Gastroesophageal sphincter (tissue), 4 donors: ENCODE measurements at regions not wholly inside any gene's neighbourhood (a gene's known extent, or its start where the extent isn't known, plus 50 kb on each side); places are given as distances from the start of the nearest gene placed in this dataset.

Experiments used
- ATAC-seq: fragments of 150-250 bp; one replicate; pipeline ENCODE4 v1.9.1; 2016; ENCODE audit warnings: mild to moderate bottlenecking, moderate library complexity
- H3K27ac ChIP-seq, 4 donors: fragments of 200-600 bp; sonication (generic) in 3 of 4; 1 replicate in 3 of 4; 2 replicates in 1 of 4; pipeline ENCODE4 v1.5.1; 2016 to 2019
- H3K27me3 ChIP-seq: fragments of 200-600 bp; sonication (generic); one replicate; pipeline ENCODE4 v1.5.1; 2019
- H3K36me3 ChIP-seq, 2 donors: fragments of 200-600 bp; sonication (generic); one replicate each; pipeline ENCODE4 v1.5.1; 2019; ENCODE audit warnings: control low read depth in 1 of 2
- H3K4me1 ChIP-seq, 3 donors: fragments of 200-600 bp; sonication (generic); 1 replicate in 2 of 3; 2 replicates in 1 of 3; pipeline ENCODE4 v1.5.1; 2016 to 2019; ENCODE audit warnings: control low read depth in 2 of 3
- H3K4me3 ChIP-seq, 2 donors: fragments of 200-600 bp; sonication (generic); one replicate each; pipeline ENCODE4 v1.5.1; 2019; ENCODE audit warnings: mild to moderate bottlenecking in 1 of 2, moderate library complexity in 1 of 2
- H3K9me3 ChIP-seq, 3 donors: fragments of 200-600 bp; sonication (generic); one replicate each; pipeline ENCODE4 v1.5.1; 2017 to 2019; ENCODE audit warnings: control low read depth in 2 of 3
- CTCF ChIP-seq, 4 experiments: fragments of 200-600 bp in 2 of 4; fragments of 450-650 bp in 2 of 4; sonication (generic) in 1 of 4; IDR thresholded peaks; one replicate each; pipeline ENCODE4 v1.5.1; 2017 to 2019; ENCODE audit warnings: antibody characterized with exemption in 4 of 4, mild to moderate bottlenecking in 2 of 4, moderate library complexity in 2 of 4
- EP300 ChIP-seq: sonication (generic); formaldehyde crosslinking; IDR thresholded peaks from one replicate; pipeline ENCODE4 v1.6.1; 2017; ENCODE audit warnings: antibody characterized with exemption, mild to moderate bottlenecking
- POLR2A ChIP-seq, 2 donors: fragments of 450-650 bp; IDR thresholded peaks; one replicate each; pipeline ENCODE4 v1.6.1; 2017; ENCODE audit warnings: antibody characterized with exemption in 2 of 2, mild to moderate bottlenecking in 2 of 2, moderate library complexity in 1 of 2
- POLR2AphosphoS5 ChIP-seq: sonication (generic); formaldehyde crosslinking; IDR thresholded peaks from one replicate; pipeline ENCODE4 v1.6.1; 2017; ENCODE audit warnings: antibody characterized with exemption
- WGBS, 2 donors: methylation state at CpG; one replicate each; pipeline ENCODE4 v1.1.5; 2018; ENCODE audit warnings: low coverage in 1 of 2; 5-methylcytosine and 5-hydroxymethylcytosine counted together

DNA sequence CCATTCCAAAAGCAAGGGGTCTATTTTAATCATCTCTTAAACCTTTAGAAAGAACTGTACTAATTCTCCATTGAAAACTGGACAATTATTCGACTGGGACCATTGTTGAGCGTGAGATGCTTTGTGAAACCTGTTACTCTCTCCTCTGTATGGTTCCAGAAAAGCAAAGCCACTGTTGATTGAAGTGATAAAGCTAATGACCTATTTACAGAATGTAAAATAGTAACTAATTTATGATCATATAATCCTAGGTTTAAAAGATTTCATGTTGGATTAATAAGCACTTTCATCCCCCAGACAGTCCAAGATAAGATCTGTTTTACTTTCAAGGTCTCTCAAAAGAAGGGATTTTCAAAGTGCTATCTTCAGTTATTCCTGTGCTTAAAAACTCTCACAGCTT lies 614.5 kb downstream of the TMA16 start:
- Histone ChIP-seq H3K4me1 (no peaks in the 10 kb centered on the region), H3K9me3 (no peaks in the 10 kb centered on the region), H3K36me3 (no peaks in the 10 kb centered on the region), H3K27me3 (no peaks in the 10 kb centered on the region), H3K27ac (no peak overlapping the region), H3K4me3 (no peak overlapping the region)
- 63 to 69% methylated on average over 2 of the region's 2 CpGs for WGBS, 2 donors
- ATAC-seq, result no peak
- no peak for TF ChIP-seq EP300
- no peak for TF ChIP-seq POLR2AphosphoS5
- TF ChIP-seq CTCF (IDR thresholded peaks at IDR 0.05), result no peak
- no peak for TF ChIP-seq POLR2A (IDR thresholded peaks at IDR 0.05)

GRCh38 chr4:164109503-164109902 lies 615.0 kb downstream of the TMA16 start:
- no peaks in the 10 kb centered on the region for H3K27me3 ChIP-seq
- no peak overlapping the region for H3K27ac ChIP-seq
- no peak overlapping the region for H3K4me3 ChIP-seq
- 71 to 100% methylated on average over 3 to 4 of the region's 4 CpGs for WGBS, 2 donors
- no peak for ATAC-seq
- TF ChIP-seq CTCF (IDR thresholded peaks at IDR 0.05) (no peak), POLR2AphosphoS5 (no peak), POLR2A (IDR thresholded peaks at IDR 0.05) (no peak)
- no peaks in the 10 kb centered on the region for H3K36me3 ChIP-seq
- no peaks in the 10 kb centered on the region for H3K4me1 ChIP-seq
- no peaks in the 10 kb centered on the region for H3K9me3 ChIP-seq

DNA sequence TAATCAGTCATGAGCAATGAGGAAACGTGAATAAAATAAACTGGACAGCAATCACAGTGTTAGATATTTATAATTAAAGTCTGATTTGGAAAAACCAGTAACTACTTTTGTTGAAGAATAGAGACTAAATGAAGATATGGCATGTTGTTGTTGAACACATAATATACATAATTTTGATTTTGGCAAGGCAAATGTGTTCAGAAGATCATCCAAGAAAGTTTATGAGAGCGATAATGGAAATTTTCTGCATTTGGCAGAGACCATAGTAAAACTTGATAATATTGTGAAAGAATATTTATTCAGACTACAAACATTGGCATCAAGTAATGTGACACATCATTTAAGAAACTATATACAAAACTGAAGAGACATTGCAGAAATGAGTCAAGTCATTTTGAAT lies 620.7 kb downstream of the TMA16 start:
- Histone ChIP-seq H3K27me3 (no peaks in the 10 kb centered on the region), H3K27ac (no peak overlapping the region), H3K9me3 (no peaks in the 10 kb centered on the region), H3K4me1 (no peaks in the 10 kb centered on the region), H3K36me3 (no peaks in the 10 kb centered on the region), H3K4me3 (no peak overlapping the region)
- WGBS, 2 donors, result 13 to 31% methylated on average over 2 of the region's 2 CpGs
- no peak for ATAC-seq
- TF ChIP-seq POLR2A (IDR thresholded peaks at IDR 0.05) (no peak), EP300 (no peak), CTCF (IDR thresholded peaks at IDR 0.05) (no peak), POLR2AphosphoS5 (no peak)

DNA sequence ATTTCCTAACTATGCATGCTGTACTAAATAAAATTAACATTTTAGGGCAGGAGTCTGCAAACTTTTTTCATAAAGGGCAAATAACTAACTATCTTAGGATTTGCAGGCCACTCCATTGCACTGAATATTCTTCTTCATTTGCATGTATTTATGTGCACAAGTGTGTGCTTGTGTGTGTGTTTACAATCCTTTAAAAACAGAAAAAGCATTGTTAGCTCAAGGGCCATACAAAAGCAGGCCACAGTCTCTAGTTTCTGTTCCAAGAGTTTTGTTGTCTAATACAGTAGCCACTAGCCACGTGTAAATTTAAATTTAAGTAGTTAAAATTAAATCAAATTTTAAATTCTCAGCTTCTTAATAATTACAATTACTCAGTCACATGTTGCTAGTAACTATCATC lies 621.8 kb downstream of the TMA16 start:
- no peak overlapping the region for H3K4me3 ChIP-seq
- H3K4me1 ChIP-seq, result no peaks in the 10 kb centered on the region
- TF ChIP-seq POLR2AphosphoS5, result no peak
- TF ChIP-seq EP300, result no peak
- TF ChIP-seq POLR2A (IDR thresholded peaks at IDR 0.05), result no peak
- no peak for TF ChIP-seq CTCF (IDR thresholded peaks at IDR 0.05)
- no peaks in the 10 kb centered on the region for H3K9me3 ChIP-seq
- no peak overlapping the region for H3K27ac ChIP-seq
- H3K27me3 ChIP-seq, result no peaks in the 10 kb centered on the region
- no peak for ATAC-seq
- WGBS, 2 donors, result 33 to 57% methylated on average over 1 of the region's 1 CpG
- H3K36me3 ChIP-seq, result no peaks in the 10 kb centered on the region

GRCh38 chr4:164134388-164134787 lies 619.5 kb upstream of the SMIM31 start:
- no peak overlapping the region for H3K4me3 ChIP-seq
- H3K27ac ChIP-seq, result no peak overlapping the region
- no peaks in the 10 kb centered on the region for H3K9me3 ChIP-seq
- no peaks in the 10 kb centered on the region for H3K36me3 ChIP-seq
- H3K27me3 ChIP-seq, result no peaks in the 10 kb centered on the region
- no peaks in the 10 kb centered on the region for H3K4me1 ChIP-seq
- no peak for ATAC-seq
- TF ChIP-seq EP300 (no peak), POLR2A (IDR thresholded peaks at IDR 0.05) (no peak), POLR2AphosphoS5 (no peak), CTCF (IDR thresholded peaks at IDR 0.05) (no peak)
- 61 to 66% methylated on average over 2 of the region's 2 CpGs for WGBS, 2 donors
